GM19452 (cell line): ENCODE measurements at regions not wholly inside any gene's neighbourhood (a gene's known extent, or its start where the extent isn't known, plus 50 kb on each side); places are given as distances from the start of the nearest gene placed in this dataset.
A peak's percentile ranks its signal among the peaks of the same experiment; 100 is the strongest.
"Not testable (repeated sequence)": the region's sequence is repeated elsewhere in the genome, so short reads cannot be mapped to it uniquely, and the experiment has no call there.

Experiments
- ATAC-seq: cut with Tn5 transposase; IDR thresholded peaks from one replicate; pipeline ENCODE4 v1.9.1; 2021; ENCODE audit not compliant: unreplicated experiment

GRCh38 chr9:38342532-38342931 is 50.0 kb upstream of the ALDH1B1 start:
- no peak for ATAC-seq

DNA sequence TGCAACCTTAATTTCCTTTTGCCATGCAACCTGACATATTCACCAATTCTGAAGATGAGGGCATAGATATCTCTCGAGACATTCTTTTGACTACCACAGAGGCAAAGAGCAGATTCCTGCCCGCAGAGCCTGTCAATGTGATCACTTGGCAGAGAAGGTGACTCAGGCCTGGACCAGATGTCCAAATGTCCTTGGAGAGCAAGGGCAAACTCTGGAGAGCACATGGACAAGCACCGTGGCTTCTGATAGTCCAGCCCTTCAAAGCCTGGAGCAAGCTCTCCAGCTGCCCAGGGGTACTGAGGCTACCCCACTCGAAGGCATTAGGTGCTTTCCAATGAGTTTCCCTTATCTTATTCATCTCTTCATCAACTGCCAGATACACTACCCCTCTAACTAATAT is 50.4 kb upstream of the ALDH1B1 start:
- no peak for ATAC-seq

- ATAC-seq = no peak
These were observed 53.0 kb upstream of the ALDH1B1 start for GRCh38 chr9:38339496-38339895.

DNA sequence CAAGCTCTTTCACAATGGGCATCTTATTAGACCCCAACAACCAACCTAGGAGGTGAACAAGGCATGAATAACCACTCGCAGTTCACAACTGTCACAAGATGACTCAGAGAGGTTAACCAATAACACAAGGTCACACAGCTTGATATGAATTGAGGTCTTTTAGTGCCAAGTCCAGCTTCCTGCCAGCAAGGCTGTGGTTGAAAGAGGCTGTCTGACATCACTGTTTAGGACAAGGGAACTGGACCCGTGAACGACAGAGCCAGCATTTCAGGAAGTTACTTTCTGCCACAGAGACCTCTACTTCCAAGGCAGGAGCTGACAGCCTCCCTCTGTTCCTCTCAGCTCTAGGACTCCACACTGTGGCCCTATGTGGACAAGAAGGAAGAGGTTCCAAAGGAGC is 53.4 kb upstream of the ALDH1B1 start:
- ATAC-seq = peak; percentile 80

- ATAC-seq = no peak
These were observed 54.0 kb upstream of the ALDH1B1 start for GRCh38 chr9:38338342-38339018.

- no peak for ATAC-seq
These were observed 54.7 kb upstream of the ALDH1B1 start for GRCh38 chr9:38337706-38338264.

- no peak for ATAC-seq
These were observed 55.3 kb upstream of the ALDH1B1 start for GRCh38 chr9:38337181-38337580.

DNA sequence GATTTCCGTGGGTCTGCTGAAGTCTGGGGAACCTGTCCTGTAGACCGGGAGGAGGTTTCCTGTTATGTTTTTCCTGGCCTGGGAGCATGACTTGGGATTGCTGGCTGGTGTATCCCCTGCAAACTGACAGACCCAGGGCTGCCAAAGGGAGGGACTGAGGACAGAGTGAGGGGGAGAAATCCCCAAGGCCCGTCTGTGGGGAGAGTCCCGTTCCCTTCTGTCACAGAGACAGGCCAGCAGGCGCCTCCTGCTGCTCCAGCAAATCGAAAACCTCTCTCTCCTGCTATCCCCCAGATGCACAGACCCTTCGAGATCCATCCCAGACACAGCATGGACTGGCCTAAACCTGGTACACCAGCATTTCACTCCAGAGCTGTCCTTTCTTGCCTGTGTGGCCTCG is 56.2 kb upstream of the ALDH1B1 start:
- ATAC-seq = no peak

DNA sequence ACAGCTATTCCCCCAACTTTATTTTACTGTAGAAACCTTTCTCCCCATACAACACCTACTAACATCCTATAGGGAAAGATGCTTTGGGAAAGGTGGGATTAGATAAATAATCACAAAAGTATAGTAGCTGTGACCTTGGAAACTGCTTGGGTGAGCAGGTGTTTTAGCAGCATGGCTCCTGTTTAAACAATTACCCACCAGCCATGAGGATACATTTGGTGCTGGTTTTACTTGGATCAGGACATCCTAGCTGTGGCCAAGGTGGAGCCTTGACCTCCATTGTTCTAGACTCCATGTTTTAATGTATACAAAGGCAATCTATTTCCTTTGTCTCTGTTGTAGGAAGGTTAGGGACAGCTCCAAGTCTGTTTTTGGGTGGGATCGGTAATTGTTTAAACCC is 56.8 kb upstream of the ALDH1B1 start:
- ATAC-seq = no peak

GRCh38 chr9:38334234-38334633 is 58.3 kb upstream of the ALDH1B1 start:
- no peak for ATAC-seq

- ATAC-seq = no peak
These were observed 59.5 kb upstream of the ALDH1B1 start for GRCh38 chr9:38333047-38333446.

GRCh38 chr9:38332625-38333024 is 59.9 kb upstream of the ALDH1B1 start:
- ATAC-seq = no peak

DNA sequence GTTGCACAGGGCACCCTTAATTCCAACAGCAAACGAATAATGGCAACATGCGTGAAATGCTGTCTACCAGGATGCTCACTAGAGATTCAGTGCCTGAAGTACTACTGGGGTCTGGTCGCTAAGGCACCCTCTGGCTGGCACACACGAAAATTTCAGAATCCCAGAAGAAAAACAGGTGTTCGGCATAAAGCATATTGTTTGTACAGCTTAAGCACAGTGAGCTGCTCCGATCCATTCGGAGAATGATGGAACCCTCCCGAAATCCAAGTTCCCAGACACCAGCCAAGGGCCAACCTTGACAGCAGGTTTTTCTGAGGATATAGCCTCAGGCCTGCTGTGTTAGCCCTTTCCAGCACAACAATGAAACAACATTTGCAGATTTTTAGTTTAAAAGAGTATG is 61.4 kb upstream of the ALDH1B1 start:
- ATAC-seq = no peak

GRCh38 chr9:38329968-38330367 is 62.5 kb upstream of the ALDH1B1 start:
- no peak for ATAC-seq

DNA sequence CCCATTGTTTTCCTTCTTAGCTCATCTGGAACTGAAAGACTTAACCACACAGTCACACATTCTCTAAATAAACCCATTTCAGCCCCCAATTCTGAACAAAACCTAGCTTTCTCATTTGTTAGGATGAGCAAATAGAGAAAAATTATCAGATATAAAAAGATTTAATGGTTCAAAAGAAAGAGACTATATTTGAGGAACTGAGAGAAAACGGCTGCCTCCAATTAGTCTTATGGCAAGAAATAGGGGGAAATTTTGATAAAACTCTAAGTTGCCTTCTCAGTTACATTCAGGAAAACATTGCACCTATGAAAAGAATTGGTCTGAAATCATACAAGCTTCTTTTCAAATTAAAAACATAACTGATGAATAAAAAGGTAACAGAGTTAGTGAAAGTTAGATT is 63.7 kb upstream of the ALDH1B1 start:
- ATAC-seq = no peak

- no peak for ATAC-seq
These were observed 66.4 kb upstream of the ALDH1B1 start for GRCh38 chr9:38326122-38326521.

GRCh38 chr9:38324213-38324612 is 68.3 kb upstream of the ALDH1B1 start:
- not testable (repeated sequence) for ATAC-seq

DNA sequence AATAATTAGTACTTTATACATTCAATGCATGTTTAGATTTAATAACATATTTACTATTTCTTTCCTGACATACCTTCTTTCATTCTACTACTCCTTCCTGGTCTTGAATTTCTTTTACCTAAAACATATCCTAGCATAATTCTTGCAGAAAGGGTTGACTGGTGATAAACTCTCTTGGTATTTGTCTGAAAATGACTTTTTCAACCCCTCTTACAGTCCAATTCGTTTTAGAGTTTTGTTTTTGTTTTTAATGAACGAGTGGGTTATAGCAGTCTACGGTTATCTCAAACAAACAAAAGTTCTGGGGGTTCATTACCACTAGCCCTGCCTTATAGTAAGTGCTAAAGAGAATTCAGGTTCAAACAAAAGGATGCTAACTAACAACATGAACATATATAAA is 69.6 kb upstream of the ALDH1B1 start:
- no peak for ATAC-seq

DNA sequence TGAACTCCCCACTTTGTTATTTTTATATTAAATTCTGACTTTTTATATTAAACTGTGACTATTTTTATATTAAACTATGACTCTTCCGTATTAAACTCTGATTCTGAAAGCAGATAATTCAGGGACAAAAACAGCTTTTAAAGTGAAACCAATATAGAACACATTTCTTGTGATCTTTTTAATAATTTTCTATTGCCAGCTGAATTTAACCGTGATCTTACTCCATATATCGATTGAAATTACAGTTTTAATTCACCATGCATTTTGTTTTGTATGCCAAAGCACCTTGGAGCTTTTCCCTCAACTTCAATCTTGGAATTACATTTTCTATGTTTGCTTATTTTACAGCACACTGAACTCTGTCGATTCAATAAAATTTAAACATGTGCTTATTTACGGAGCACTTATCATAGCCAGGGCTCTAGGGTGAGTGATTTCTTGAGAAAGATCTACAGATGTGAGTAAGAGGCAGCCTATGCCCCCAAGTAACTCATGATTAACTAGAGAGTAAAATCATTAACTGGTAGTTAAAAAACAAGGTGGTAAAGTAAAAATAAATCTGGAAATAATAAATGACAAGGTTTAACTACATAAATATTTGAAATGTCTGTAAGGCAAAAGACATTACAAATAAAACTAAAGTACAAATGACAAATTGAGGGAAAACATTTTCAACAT is 72.9 kb upstream of the ALDH1B1 start:
- ATAC-seq = no peak

GRCh38 chr9:38318759-38319495 is 73.6 kb upstream of the ALDH1B1 start:
- ATAC-seq = peak; percentile 82

- no peak for ATAC-seq
These were observed 76.2 kb upstream of the ALDH1B1 start for GRCh38 chr9:38316166-38316780.
